Breast epithelium (tissue), 4 donors: ENCODE measurements at regions not wholly inside any gene's neighbourhood (a gene's known extent, or its start where the extent isn't known, plus 50 kb on each side); places are given as distances from the start of the nearest gene placed in this dataset.
"Not testable (repeated sequence)": the region's sequence is repeated elsewhere in the genome, so short reads cannot be mapped to it uniquely, and the experiment has no call there.

Experiments used
- DNase-seq, 2 donors: peaks; one replicate each; pipeline ENCODE4 v3.0.0-alpha.2; 2019; ENCODE audit warnings: low spot score in 2 of 2
- H3K27ac ChIP-seq, 2 donors: fragments of 200-600 bp; sonication (generic) in 1 of 2; one replicate each; pipeline ENCODE4 v1.5.1; 2016 to 2019; ENCODE audit warnings: mild to moderate bottlenecking in 1 of 2
- H3K27me3 ChIP-seq, 2 donors: fragments of 200-600 bp; sonication (generic) in 1 of 2; one replicate each; pipeline versions ENCODE4 v1.5.1 to v1.6.0; 2017 to 2019; ENCODE audit warnings: control low read depth in 1 of 2, mild to moderate bottlenecking in 1 of 2
- H3K36me3 ChIP-seq: fragments of 200-600 bp; one replicate; pipeline ENCODE4 v1.5.1; 2019
- H3K4me1 ChIP-seq, 2 donors: fragments of 200-600 bp; sonication (generic); one replicate each; pipeline ENCODE4 v1.5.1; 2016 to 2019; ENCODE audit warnings: control low read depth in 1 of 2
- H3K4me3 ChIP-seq, 3 donors: fragments of 200-600 bp; sonication (generic); 1 replicate in 2 of 3; 2 replicates in 1 of 3; pipeline ENCODE4 v1.5.1; 2016 to 2019; ENCODE audit warnings: mild to moderate bottlenecking in 3 of 3, moderate library complexity in 2 of 3
- H3K9me3 ChIP-seq, 2 donors: fragments of 200-600 bp; sonication (generic) in 1 of 2; one replicate each; pipeline ENCODE4 v1.5.1; 2016 to 2019; ENCODE audit warnings: control low read depth in 1 of 2
- POLR2A ChIP-seq: fragments of 450-650 bp; IDR thresholded peaks from one replicate; pipeline ENCODE4 v1.6.1; 2016; ENCODE audit warnings: antibody characterized with exemption, mild to moderate bottlenecking, moderate library complexity
- POLR2AphosphoS5 ChIP-seq, 3 donors: sonication (generic); formaldehyde crosslinking; IDR thresholded peaks; one replicate each; pipeline ENCODE4 v1.6.1; 2017; ENCODE audit warnings: antibody characterized with exemption in 3 of 3
- intact Hi-C: fragments of 100-400 bp; cut with DNase I; formaldehyde crosslinking; loops from one replicate; pipeline ENCODE4 v1.15.1; 2023; ENCODE audit warnings: low total_unique reads
- TF ChIP-seq, protein P1 (sequence below), 3 donors: fragments of 450-650 bp; IDR thresholded peaks; one replicate each; pipeline ENCODE4 v1.5.1; 2016 to 2017; ENCODE audit warnings: antibody characterized with exemption in 3 of 3, mild to moderate bottlenecking in 3 of 3, moderate library complexity in 3 of 3

DNA sequence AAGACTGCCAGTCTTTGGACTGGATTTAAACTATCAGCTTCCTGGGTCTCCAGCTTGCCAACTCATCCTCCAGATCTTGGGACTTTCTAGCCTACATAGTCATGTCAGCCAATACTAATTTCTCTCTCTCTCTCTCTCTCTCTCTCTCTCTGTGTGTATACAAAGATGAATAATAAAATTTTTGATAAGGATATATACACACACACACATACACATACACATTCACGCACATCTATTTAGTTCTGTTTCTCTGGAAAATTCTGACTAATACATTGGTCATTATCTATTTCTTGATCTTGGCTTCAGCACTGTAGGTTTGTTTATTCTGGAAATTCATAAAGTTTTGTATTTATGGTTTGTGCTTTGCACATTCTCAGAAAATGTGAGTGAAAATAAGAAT lies 1606.2 kb upstream of the NUDT12 start:
- intact Hi-C loops: no loop called here
- no peak for DNase-seq
- Histone ChIP-seq H3K4me3 (no peak overlapping the region), H3K9me3 (no peaks in the 10 kb centered on the region), H3K27me3 (no peaks in the 10 kb centered on the region), H3K27ac (no peak overlapping the region), H3K36me3 (no peaks in the 10 kb centered on the region), H3K4me1 (no peaks in the 10 kb centered on the region)
- TF ChIP-seq, protein P1, sequence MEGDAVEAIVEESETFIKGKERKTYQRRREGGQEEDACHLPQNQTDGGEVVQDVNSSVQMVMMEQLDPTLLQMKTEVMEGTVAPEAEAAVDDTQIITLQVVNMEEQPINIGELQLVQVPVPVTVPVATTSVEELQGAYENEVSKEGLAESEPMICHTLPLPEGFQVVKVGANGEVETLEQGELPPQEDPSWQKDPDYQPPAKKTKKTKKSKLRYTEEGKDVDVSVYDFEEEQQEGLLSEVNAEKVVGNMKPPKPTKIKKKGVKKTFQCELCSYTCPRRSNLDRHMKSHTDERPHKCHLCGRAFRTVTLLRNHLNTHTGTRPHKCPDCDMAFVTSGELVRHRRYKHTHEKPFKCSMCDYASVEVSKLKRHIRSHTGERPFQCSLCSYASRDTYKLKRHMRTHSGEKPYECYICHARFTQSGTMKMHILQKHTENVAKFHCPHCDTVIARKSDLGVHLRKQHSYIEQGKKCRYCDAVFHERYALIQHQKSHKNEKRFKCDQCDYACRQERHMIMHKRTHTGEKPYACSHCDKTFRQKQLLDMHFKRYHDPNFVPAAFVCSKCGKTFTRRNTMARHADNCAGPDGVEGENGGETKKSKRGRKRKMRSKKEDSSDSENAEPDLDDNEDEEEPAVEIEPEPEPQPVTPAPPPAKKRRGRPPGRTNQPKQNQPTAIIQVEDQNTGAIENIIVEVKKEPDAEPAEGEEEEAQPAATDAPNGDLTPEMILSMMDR (IDR thresholded peaks at IDR 0.05): no peak
- TF ChIP-seq POLR2A (no peak), POLR2AphosphoS5 (IDR thresholded peaks at IDR 0.05) (no peak)

DNA sequence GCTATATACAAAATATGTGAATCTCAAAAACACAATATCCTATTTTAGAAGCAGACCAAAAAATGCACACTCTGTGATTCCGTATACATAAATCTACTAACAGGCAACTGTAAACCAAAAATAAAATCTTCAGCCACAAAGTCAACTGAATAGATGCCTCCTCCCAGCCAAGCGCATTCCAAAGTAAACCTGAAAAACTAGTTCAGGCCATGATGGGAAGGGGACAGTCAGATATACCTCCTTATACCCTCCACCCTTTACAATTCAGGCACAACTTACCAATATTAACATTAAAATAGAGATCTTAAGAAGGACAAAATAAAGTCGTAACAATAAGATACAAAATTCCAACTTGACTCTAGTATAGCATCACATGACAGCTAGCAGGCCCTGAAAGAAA lies 1604.5 kb upstream of the NUDT12 start:
- Histone ChIP-seq H3K4me1 (no peaks in the 10 kb centered on the region), H3K27ac (no peak overlapping the region), H3K9me3 (peaks cover 0 to 4% of the 10 kb centered on the region in 2 donors), H3K4me3 (no peak overlapping the region), H3K36me3 (no peaks in the 10 kb centered on the region), H3K27me3 (no peaks in the 10 kb centered on the region)
- DNase-seq: no peak
- intact Hi-C loops: no loop called here
- TF ChIP-seq, protein P1 (IDR thresholded peaks at IDR 0.05): no peak
- TF ChIP-seq POLR2AphosphoS5 (IDR thresholded peaks at IDR 0.05): no peak
- TF ChIP-seq POLR2A: no peak

DNA sequence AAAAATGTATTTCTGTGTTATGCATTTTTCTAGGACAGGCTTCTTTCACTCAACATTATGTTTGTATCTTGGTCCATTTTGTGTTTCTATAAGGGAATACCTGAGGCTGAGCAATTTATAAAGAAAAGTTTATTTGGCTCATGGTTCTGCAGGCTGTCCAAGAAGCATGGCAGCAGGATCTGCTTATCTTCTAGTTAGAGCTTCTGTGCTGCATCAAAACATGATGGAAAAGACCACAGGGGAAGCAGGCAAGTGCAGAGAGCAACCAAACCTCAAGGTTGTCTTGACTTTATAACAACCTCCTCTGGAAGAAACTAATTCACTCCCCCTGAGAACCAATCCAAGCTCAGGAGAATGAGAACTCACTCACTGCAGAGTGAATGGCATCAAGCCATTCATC lies 1601.0 kb upstream of the NUDT12 start:
- H3K27ac ChIP-seq: no peak overlapping the region
- H3K9me3 ChIP-seq: peaks cover 0 to 4% of the 10 kb centered on the region in 2 donors
- H3K27me3 ChIP-seq: no peaks in the 10 kb centered on the region
- no peaks in the 10 kb centered on the region for H3K36me3 ChIP-seq
- H3K4me1 ChIP-seq: no peaks in the 10 kb centered on the region
- TF ChIP-seq, protein P1 (IDR thresholded peaks at IDR 0.05): no peak
- TF ChIP-seq POLR2A (no peak), POLR2AphosphoS5 (IDR thresholded peaks at IDR 0.05) (no peak)
- no peak overlapping the region for H3K4me3 ChIP-seq
- intact Hi-C loops: no loop called here
- DNase-seq: no peak

DNA sequence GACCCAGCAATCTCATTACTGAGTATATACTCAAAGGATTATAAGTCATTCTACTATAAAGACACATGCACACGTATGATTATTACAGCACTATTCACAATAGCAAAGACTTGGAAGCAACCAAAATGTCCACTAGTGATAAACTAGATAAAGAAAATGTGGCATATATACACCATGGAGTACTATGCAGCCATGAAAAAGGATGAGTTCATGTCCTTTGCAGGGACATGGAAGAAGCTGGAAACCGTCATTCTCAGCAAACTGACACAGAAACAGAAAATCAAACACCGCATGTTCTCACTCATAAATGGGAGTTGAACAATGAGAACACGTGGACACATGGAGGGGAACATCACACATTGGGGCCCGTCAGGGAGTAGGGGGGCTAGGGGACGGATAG lies 1600.0 kb upstream of the NUDT12 start:
- DNase-seq, H3K4me1 ChIP-seq, intact Hi-C loops: not testable (repeated sequence)

DNA sequence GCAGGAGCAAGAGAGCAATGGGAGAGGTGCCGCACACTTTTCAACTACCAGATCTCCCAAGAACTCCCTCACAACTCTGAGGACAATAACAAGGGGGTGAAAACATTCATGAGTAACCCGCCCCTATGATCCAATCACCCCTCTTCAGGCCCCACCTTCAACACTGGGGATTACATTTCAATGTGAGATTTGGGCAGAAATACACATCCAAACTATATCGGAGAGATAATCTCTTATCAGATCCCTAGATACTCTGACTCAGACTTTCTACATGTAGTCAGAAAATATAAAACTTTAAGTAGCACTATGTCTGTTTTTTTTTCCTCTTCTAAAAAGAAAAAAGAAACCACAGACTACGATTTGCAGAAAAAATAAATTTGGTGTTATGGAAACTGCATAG lies 1595.9 kb upstream of the NUDT12 start:
- Histone ChIP-seq H3K4me1 (no peaks in the 10 kb centered on the region), H3K9me3 (peaks cover 0 to 4% of the 10 kb centered on the region in 2 donors), H3K27ac (no peak overlapping the region), H3K4me3 (no peak overlapping the region), H3K36me3 (no peaks in the 10 kb centered on the region), H3K27me3 (no peaks in the 10 kb centered on the region)
- no peak for TF ChIP-seq POLR2A
- intact Hi-C loops: no loop called here
- DNase-seq: no peak

More for the DNA sequence above, 1600.0 kb upstream of the NUDT12 start:
- not testable (repeated sequence) for H3K9me3 ChIP-seq, H3K27ac ChIP-seq, H3K4me3 ChIP-seq, H3K27me3 ChIP-seq, H3K36me3 ChIP-seq

DNA sequence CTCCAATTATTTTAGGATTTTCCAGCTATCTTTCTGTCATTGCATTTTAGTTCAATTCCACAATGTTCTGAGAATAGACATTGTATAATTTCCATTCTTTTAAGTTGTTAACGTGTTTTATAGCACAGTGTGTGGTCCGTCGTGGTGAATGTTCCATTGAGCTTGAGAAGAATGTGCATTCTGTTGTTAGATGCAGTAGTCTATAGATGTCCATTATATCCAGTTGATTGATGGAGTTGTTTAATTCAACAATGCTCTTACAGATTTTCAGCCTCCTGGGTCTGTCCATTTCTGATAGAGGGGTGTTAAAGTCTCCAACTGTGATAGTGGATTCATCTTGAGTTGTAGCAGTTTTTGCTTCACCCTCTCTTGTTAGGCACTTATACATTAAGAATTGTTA lies 1587.7 kb upstream of the NUDT12 start:
- H3K27ac ChIP-seq: no peak overlapping the region
- TF ChIP-seq POLR2A: no peak
- TF ChIP-seq, protein P1 (IDR thresholded peaks at IDR 0.05): no peak
- TF ChIP-seq POLR2AphosphoS5 (IDR thresholded peaks at IDR 0.05): no peak
- intact Hi-C loops: no loop called here
- H3K4me3 ChIP-seq: no peak overlapping the region
- no peaks in the 10 kb centered on the region for H3K36me3 ChIP-seq
- H3K9me3 ChIP-seq: no peaks in the 10 kb centered on the region
- no peaks in the 10 kb centered on the region for H3K27me3 ChIP-seq
- no peaks in the 10 kb centered on the region for H3K4me1 ChIP-seq
- DNase-seq: no peak
